Breast epithelium (tissue), 3 donors: ENCODE measurements at regions not wholly inside any gene's neighbourhood (a gene's known extent, or its start where the extent isn't known, plus 50 kb on each side); places are given as distances from the start of the nearest gene placed in this dataset.

Source experiments
- CTCF ChIP-seq, 3 donors: fragments of 450-650 bp; IDR thresholded peaks; one replicate each; pipeline ENCODE4 v1.5.1; 2016 to 2017; ENCODE audit warnings: antibody characterized with exemption in 3 of 3, mild to moderate bottlenecking in 3 of 3, moderate library complexity in 3 of 3
- POLR2AphosphoS5 ChIP-seq, 3 donors: sonication (generic); formaldehyde crosslinking; IDR thresholded peaks; one replicate each; pipeline ENCODE4 v1.6.1; 2017; ENCODE audit warnings: antibody characterized with exemption in 3 of 3

GRCh38 chr1:94317790-94318188 is 80.4 kb upstream of the ARHGAP29 start:
- TF ChIP-seq CTCF (IDR thresholded peaks at IDR 0.05) (no peak), POLR2AphosphoS5 (IDR thresholded peaks at IDR 0.05) (no peak)
